ENCODE measurements at regions not wholly inside any gene's neighbourhood (a gene's known extent, or its start where the extent isn't known, plus 50 kb on each side); places are given as distances from the start of the nearest gene placed in this dataset.

DNA sequence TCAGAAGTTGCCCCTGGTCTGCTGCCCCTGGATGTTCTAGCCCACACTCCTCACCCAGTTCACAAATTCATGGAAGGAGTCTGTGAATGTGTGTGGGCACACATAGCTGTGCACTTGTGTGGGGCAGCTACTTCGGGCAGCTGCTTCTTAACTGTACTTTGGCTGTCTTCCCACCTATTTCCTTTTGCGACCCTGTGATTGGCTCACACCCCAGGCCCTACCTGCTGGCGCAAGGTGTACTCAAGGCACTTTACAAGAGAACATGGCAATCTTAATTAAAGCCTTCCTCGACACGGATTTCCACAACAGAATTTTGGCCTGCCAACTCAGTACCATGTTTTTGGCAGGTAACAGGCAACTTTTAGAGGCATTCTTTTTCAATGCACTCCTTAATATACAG is 86.5 kb upstream of the CTTNBP2NL start:
- no peak for TF ChIP-seq POLR2A (IDR thresholded peaks at IDR 0.05; ENCODE audit: low read depth, low read length)
- TF ChIP-seq, protein P1, sequence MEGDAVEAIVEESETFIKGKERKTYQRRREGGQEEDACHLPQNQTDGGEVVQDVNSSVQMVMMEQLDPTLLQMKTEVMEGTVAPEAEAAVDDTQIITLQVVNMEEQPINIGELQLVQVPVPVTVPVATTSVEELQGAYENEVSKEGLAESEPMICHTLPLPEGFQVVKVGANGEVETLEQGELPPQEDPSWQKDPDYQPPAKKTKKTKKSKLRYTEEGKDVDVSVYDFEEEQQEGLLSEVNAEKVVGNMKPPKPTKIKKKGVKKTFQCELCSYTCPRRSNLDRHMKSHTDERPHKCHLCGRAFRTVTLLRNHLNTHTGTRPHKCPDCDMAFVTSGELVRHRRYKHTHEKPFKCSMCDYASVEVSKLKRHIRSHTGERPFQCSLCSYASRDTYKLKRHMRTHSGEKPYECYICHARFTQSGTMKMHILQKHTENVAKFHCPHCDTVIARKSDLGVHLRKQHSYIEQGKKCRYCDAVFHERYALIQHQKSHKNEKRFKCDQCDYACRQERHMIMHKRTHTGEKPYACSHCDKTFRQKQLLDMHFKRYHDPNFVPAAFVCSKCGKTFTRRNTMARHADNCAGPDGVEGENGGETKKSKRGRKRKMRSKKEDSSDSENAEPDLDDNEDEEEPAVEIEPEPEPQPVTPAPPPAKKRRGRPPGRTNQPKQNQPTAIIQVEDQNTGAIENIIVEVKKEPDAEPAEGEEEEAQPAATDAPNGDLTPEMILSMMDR (conservative IDR thresholded peaks at IDR 0.05; ENCODE audit: low read depth, low read length): no peak
- TF ChIP-seq CEBPB (IDR thresholded peaks at IDR 0.05; ENCODE audit: low read depth, low read length): no peak
- no peak for TF ChIP-seq MXI1 (IDR thresholded peaks at IDR 0.05; ENCODE audit: borderline replicate concordance, low read depth, low read length)
- no peak for TF ChIP-seq RAD21 (IDR thresholded peaks at IDR 0.05; ENCODE audit: low read length)
- TF ChIP-seq BHLHE40 (IDR thresholded peaks at IDR 0.05; ENCODE audit: low read depth, low read length): no peak
